ENCODE measurements at regions not wholly inside any gene's neighbourhood (a gene's known extent, or its start where the extent isn't known, plus 50 kb on each side); places are given as distances from the start of the nearest gene placed in this dataset.

DNA sequence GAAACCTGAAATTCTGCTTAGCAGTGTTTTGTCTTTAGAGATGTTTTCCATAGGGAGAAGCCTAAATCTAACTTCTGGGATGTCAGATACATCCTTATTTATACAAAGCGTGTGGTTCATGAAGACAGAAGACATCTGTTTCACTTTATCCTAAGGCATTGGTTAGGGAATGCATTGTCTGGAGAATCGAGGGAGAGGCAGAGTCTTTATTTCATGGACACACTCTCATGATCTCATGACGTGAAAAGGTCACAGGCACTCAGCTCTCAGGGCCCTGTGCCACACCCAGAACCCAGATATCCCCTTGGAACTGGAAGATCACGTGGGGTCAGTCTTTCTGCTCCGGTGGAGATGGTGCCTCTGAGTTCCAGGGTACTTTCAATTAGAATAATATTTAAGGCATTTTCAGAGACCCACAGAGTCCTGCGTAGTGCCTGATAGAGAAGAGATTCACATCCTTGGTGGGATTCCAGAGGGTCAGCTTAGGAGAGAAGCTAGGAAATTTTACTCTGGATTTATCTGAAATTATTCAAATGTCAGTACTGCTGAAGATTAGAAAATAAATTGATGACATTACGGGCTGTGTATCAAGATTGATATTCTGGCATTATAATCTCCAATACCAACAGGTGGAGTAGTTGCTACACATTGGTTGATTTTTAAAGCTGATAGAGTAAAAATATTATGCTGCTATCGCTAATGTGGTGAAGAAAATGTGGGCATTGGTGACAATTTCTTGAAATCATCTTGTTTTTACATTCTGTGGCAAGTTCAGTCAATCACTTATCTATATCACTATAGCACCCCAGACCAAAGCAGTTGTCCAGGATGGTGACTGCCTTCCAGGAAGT, 378.3 kb downstream of the MTRR start:
- DNase-seq: no peak

DNA sequence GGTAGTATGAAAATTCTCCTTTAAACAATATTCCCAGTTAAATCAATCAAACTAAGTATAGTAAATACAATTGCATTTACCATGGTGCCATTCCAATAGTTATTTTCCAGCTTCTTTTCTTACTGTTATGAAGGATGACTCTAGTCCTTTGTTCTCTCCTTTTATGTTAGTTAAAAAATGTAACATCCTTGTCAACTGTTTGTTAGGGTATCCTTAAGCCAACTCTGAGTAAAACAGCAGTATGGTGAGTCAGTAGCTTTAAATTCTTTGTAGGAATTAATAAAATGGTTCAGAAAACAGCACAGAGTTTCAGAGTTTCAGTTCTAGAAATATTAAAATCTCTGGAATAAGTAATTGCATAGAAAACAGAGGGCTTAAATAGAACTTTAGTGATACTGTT, 384.4 kb downstream of the MTRR start:
- no peak for DNase-seq

DNA sequence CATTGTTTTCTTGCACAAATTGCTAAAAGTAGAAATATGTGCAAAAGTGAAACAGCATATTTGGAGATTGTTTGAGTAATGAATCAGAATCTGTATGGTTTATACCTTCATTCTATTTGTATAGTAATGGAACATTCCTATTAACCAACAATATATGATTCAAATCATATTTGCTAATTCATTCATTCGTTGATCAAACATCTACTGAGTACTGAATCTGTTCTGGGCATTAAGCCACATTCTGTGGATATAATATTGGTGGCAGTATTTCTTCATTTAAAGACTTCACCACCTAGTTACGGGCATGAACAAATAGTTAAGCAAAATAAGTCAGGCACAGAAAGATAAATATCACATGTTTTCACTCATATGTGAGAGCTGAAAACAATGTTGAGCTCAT, 385.7 kb downstream of the MTRR start:
- DNase-seq: no peak

DNA sequence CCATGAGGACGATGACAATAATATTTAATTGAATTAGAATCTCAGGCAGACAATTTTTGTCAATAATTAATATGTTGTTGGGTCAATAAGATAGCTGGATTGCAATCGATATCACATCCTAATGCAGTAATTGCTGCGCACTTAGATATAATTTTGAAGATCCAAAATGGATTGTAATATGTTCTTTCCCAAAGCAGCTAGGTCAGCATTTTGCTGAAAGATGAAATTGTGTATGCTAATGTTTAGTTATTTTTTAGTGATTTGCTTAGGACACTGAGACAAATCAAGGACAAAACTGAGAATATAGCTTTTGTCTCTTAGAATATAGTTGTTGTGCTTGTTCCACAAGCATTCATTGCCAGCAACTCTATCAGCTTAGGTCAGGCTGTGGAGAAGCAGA, 389.9 kb downstream of the MTRR start:
- no peak for DNase-seq

DNA sequence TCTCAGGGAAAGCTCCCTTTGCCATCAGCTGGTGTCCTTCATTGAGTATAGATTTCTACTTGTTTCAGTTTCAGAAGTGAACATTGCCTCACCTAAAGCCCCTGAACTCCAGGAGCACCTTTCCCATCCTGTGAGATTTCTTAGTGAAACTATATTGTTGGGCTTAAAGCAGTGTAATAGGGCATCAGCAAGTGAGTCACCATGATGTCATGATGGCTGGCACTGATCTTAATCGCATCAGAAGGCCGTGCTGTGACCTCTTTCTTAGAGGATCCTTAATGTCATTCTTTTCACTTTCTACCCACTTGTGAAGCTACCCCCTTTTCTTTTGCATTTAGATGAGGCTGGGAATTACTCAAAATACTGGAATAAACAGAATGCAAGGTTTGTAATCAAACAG, 401.3 kb downstream of the MTRR start:
- DNase-seq: no peak

DNA sequence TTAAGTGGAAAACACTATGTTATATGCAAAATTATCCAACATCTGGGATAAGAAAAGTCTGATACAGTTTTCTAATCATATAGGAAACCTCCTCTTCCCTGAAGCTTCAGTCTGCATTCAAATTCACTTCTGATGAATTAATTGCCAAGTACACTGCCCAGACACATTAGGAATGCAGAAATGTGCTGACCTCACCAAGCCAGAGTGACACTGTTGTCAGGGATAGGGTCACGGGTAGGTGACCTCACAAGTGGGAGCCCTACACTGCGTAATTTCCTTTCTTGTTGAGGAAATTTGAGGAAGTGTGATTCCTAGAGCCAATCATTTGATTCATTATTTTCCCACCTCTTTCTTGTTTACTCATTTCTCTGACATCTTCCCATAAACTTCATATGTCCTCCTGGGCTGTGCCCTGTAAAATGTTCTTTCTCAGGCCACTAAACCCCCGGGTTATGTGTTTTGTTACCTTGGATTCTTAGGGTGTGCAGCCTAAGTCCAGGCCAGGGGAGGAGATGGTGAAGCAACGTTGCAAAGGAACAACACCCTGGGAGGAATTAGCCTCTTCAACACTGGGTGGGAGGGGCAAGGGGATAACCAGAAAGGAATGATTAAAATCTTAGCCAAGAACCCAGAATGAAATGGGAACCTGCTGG, 411.9 kb downstream of the MTRR start:
- no peak for DNase-seq

DNA sequence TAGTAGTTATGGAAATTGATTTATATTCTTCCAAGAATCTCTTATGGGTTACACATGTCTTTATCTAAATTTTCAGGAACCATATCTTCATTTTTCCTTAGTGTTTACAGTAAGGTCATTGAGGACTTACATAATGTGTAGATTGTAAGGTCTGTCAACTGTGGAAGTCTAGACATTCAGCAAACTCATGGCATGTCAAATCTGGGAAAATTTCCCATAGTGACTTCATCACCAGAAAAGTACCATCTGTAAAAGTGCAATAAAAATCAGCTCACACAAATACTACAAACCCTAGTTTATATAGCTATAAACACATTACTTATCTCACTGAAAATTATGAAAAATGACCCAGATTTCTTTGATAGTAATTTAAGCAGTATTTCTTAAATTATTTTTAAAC, 419.4 kb downstream of the MTRR start:
- no peak for DNase-seq

DNA sequence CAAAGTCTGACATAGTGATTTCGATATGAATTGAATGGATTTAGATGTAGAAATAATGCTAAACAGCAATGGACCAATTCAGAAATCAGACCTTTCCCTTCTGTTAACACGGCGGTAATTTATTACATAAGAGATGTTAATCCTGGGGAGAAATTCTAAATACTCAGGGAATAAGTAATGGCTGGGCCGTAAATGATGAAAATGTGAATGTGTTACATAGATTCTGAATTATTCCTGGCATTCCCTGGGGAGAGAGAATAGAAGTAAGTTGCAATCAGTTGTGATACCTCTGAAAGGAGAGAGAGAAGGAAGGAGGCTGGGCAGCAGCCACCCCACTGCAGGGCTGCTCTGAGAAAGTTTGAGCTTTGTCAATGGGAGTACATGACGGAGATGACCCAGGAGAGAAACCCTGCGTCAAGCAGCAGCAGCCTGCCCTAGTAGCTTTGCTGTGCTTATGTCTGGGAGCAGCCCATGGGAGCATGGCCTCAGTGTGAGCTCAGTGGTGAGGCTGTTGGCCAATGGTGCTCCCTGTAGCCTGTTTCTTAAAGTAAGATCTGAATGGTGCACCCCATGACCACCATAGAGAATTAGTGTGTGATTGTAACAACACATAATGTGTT, 420.1 kb downstream of the MTRR start:
- no peak for DNase-seq

DNA sequence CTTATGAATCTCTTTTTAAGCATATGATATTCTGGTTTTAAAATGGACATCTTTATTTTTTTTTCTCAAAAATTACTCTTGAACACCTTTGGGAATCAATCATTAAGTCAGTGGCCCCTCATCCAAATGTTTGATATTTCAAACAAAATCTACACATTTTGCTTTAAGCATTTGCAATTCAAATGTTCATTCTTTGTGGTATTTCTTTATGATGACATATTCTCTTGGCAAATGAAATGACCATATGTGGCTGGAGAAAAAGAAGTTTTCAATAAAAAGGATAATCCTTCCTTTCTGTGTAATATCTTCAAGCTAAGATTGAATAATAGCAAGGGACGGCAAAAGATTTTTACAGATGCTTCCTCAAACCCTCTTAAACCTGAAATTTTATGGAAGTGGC, 420.8 kb downstream of the MTRR start:
- no peak for DNase-seq

DNA sequence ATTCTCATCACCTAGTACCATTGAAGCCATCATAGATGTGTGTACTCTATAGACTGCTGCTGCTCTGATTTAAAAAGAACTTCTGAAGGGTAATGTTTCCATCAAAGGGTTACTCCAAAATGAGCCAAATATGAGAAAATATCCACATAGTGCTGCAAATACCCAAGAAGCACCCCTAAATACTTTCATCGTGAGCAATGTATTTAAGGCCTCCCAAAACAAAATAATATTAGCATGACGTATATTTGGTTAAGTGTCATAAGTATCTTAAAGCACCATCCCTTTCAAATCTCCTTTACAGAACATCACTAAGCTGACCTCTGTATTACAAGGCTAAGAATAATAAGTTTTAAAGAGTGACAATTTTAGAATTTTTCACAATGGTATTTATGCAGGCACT, 421.8 kb downstream of the MTRR start:
- DNase-seq: no peak

DNA sequence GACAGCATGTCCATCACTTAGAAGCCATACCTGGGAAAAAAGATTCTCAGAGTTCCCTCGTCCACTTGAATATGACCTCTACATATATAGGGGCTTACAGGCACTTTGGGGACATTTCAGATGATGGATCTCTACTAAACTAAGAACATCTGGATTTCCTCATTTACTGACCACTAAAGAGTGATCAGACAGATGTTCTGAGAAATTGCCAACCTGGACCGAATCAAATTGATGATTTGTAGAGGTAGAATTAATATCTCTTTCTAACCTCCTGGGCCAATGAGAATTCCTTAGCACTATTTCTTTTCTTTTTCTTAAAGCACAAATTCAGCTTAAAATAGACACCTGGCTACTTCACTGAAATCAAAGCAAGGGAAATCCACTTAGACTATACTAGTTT, 422.7 kb downstream of the MTRR start:
- no peak for DNase-seq

DNA sequence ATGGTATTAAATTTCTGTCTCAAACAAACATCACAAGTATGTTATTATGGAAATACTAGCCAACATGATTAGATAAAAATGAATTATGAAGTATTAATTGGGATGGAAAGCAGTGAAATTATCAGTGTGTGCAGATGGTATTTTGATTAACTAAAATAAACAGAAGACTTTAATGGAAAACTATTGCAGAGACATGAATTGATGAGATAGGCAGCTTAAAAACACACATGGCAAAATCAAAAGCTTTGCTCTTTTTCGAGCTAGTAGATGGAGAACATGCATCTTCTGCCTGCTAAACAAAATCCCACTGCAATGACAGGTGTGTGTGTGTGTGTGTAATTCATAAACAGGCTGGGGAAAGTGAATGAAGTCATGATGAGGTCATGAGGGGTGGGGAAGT, 426.2 kb downstream of the MTRR start:
- no peak for DNase-seq

DNA sequence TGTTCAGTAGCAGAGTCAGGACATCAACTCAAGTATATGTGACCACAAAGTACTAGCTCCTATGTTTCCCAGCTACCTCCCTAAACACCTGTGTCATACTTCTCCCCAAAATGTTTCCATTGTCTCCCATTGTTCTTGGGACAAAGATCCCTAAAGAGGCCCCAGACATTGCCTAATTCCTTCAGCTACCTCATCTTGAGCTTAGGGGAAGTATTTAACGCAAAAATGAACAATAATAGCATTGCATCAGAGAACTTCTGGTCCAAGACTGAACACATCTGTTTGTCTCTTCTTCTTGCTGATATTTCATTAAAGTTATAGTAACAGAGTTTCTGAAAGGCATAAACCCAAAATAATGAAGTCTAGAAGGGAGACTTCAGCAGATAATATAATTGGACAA, 430.8 kb downstream of the MTRR start:
- DNase-seq: no peak

DNA sequence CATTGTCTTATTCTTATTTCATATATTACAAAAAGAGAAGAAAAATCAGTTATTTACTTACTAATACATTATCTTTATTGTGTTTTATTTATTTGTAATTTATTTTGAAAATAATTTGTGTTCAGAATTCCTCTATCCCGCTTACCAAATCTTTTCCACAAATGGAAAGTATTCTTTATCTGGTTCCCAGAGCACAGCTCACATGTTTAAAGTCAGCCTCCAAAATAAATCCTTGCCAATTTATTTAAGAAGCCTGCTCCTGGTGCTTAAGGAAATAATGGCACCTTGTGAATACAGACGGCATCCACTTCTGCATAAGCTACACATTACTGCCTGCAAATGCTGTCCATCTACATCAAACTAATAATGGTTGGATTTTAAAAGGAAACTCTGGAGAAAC, 435.4 kb downstream of the MTRR start:
- DNase-seq: no peak

DNA sequence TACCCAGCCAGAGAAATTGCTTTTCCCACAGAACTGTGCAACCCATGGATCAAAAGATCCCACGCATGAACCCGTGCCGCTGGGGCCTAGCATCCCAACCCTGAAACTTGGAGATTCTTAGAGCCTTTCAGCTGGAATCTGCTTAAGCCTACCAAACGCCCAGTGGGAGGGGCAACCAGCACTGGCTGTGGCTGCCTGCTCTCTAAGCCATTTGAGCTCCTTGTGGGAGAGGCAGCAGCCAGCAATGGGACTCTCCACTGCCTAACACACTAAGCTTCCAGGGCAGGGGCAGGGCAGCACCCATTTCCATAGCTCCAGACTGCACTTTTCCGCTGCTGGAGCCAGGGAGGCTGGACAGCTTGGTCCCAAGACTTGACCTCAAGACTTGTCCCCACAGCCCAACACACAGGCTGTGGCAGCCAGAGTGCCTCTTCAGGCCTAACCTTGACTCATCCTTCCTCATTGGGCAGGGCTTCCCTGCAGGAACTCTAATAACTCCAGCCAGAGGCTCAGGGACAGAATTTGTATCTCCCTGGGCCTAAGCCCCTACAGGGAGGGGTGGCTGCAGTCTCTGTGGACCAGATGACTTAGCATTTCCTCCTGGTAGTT, 437.4 kb downstream of the MTRR start:
- no peak for DNase-seq

DNA sequence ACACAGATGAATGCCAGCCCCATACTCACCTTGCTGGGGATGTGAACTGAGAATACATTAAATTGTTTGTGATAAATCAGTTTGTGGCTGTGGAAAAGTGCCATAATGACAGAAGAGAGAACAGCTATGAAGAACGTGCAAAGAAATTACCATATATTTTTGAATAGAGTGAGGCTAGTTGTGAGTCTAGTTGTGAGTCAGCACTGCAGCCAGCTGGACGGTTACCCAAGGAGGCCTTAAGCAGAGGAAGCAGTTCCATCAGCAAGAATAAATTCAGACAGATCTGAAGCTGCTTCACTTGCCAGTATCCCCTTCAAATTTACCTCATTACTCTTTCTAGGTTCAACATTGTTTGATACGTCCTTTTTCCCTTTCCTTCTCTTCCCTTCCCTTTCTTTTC, 446.0 kb downstream of the MTRR start:
- DNase-seq: no peak

DNA sequence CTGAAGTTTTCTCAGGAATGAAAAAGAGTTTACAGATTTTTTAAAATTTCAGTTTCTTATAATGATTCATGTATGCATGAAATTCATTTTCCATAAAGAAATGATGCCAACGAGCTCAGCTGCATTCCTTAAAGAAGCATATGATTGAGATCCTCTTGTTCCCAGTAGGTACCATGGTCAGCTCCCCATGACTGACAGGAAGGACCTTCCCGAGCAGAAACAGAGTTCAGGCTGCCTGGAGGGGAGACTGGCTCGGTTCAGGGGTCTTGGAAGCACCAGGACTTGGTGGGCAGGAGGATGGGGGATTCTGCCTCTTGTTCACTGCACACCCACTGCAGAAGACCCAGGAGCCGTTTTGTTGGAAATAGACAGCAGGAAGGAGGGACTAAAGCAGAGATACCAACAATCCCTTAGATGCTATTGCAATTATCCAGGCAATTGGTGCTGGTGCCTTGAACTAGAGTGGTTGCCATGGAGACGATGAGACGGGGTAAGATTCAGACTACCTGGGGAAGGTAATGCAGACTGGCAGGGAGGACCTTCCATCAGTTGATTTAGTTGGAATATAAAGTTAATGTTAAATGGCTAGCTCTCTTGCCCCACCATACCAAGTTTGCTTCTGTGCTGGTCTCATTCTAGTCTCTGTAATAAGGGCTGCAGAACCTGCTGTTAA, 447.8 kb downstream of the MTRR start:
- DNase-seq: no peak

DNA sequence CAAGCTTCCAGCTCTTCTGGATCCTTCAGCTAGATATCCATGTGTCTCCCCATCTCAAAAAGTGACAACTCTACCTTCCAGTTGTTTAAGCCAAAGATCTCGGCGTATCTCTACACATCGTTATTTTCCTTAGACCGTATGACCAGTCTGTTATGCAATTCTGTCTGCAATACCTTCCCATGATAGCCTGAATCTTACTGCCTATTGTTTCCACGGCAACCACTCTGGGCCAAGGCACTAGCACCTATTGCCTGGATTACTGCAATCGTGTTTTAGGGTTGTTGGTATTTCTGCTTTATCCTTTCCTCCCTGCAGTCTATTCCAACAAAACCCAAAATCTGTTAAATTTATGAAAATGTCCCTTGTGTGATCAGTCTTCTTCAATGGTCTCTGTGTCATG, 448.4 kb downstream of the MTRR start:
- DNase-seq: no peak

DNA sequence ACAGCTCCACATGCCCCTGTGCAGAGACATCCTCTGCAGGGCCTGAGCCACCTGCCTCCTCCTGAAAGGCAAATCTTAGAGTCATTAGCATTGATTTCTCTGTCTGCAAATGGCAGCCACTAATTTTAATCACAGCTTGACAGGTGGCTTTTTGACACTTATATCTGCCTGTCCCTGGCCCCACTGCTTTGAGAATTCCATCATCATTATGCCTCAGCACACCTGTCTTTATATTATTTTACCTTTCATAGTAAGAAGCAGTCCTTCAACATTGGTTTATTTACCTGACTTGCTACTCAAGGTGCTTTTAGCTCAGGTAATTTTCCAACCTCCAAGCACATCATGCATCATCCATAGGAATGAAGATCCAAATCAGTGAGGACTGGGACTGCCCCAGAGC, 451.3 kb downstream of the MTRR start:
- DNase-seq: no peak

DNA sequence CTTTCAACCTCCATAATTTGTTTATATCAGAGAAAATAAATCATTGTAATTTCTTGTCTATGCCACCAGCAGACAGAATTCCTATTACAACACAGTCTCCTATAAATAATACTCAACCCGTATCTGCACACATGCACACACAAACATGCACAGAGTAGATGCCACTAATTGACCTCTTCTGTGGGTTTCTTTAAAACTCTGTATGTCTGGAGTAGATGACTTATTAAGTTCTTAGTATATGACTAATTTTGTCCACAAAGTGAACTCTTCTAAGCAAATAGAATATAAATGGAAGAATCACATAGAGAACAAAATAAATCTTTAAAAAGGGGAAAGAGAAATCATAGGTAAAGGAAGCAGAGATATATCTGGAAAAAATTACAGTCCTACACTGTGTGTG, 452.3 kb downstream of the MTRR start:
- DNase-seq: no peak

DNA sequence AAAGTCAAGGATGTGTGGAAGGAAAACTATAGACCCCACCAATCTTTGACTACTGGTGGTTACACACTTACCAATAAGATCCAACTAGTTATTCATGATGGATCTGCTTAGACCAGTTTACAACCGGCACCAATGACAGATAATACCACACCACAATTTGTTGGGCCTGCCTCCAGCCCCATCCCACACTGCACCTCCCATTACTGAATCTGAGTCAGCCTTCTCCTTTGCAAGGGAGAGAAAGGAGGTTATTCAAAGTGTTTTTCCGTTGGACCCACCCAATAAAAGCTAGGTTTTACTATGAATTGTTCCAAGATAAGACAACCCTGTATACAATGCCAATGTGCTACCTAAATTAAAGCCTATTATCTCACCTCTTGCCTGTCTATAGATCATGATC, 453.5 kb downstream of the MTRR start:
- no peak for DNase-seq

DNA sequence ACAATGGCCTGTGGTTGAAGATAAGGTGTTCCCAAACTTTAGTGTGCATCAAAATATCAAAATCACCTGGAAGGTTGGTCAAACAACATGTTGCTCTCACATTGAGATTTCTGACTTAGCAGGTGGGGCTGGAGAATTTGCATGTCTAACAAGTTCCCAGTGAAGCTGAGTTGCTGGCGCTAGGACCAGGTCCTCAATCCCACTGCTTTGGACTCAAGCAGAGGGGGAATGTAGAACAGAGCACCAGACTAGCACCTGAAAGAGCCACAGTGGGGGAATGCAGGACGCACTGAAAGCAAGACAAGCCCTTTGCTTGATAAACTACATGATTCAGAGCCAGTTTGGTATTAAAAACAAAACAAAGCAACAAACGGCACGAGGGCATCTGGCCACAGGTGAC, 458.1 kb downstream of the MTRR start:
- no peak for DNase-seq

DNA sequence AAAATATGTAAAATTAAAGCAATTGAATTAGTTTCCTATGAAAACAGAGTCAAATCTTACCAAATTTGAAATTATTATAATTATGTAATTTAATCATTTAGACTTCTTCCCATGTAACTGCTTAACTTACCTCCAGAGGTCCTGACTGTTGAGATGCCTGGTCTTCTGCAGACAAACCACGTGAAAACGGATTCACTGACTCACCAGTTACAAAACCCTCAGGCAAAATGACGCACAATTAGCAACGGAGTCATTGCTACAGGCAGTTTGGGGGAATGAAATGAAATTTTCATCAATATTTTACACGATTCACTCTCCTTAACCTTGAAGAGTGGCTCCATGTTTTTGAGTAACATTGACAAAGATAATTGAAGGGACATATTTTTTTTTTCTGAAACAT, 460.8 kb downstream of the MTRR start:
- DNase-seq: no peak
